GM06990 (cell line): ENCODE measurements at regions not wholly inside any gene's neighbourhood (a gene's known extent, or its start where the extent isn't known, plus 50 kb on each side); places are given as distances from the start of the nearest gene placed in this dataset.

Experiments
- DNase-seq: peaks from one replicate; pipeline ENCODE4 v3.0.0-alpha.2; 2011; ENCODE audit not compliant: insufficient read length; ENCODE audit errors: extremely low read depth
- H3K27me3 ChIP-seq: replicated peaks from 2 replicates; pipeline ENCODE4 v1.6.0; 2011; ENCODE audit warnings: low read length; ENCODE audit not compliant: control insufficient read depth, insufficient read depth
- H3K36me3 ChIP-seq: 2 replicates; pipeline ENCODE4 v1.5.1; 2011; ENCODE audit warnings: low read length; ENCODE audit not compliant: control insufficient read depth, insufficient read depth
- H3K4me3 ChIP-seq: replicated peaks from 2 replicates; pipeline ENCODE4 v1.5.1; 2011; ENCODE audit warnings: low read depth, mild to moderate bottlenecking, control low read depth, low read length
- CTCF ChIP-seq: IDR thresholded peaks from 2 replicates; pipeline ENCODE4 v1.5.1; 2011; ENCODE audit warnings: low read length, control low read depth, mild to moderate bottlenecking, inconsistent platforms; ENCODE audit not compliant: insufficient read depth, poor library complexity, severe bottlenecking

- Histone ChIP-seq H3K36me3 (no peaks in the 10 kb centered on the region), H3K4me3 (no peak overlapping the region), H3K27me3 (no peaks in the 10 kb centered on the region)
- no peak for TF ChIP-seq CTCF
- DNase-seq, result no peak
These were observed 310.5 kb downstream of the LRATD1 start for GRCh38 chr2:14942987-14943386.

- TF ChIP-seq CTCF, result peak; percentile 45
- Histone ChIP-seq H3K4me3 (no peak overlapping the region), H3K36me3 (no peaks in the 10 kb centered on the region), H3K27me3 (no peaks in the 10 kb centered on the region)
- DNase-seq, result no peak
These were observed 312.2 kb downstream of the LRATD1 start for GRCh38 chr2:14944562-14945346.

GRCh38 chr2:14951569-14952285 is 319.2 kb downstream of the LRATD1 start:
- Histone ChIP-seq H3K27me3 (no peaks in the 10 kb centered on the region), H3K36me3 (no peaks in the 10 kb centered on the region), H3K4me3 (no peak overlapping the region)
- TF ChIP-seq CTCF, result no peak
- DNase-seq, result no peak

GRCh38 chr2:14952400-14952963 is 320.0 kb downstream of the LRATD1 start:
- Histone ChIP-seq H3K36me3 (no peaks in the 10 kb centered on the region), H3K4me3 (no peak overlapping the region), H3K27me3 (no peaks in the 10 kb centered on the region)
- no peak for TF ChIP-seq CTCF
- no peak for DNase-seq

GRCh38 chr2:14960686-14961324 is 328.3 kb downstream of the LRATD1 start:
- Histone ChIP-seq H3K4me3 (no peak overlapping the region), H3K36me3 (no peaks in the 10 kb centered on the region), H3K27me3 (no peaks in the 10 kb centered on the region)
- TF ChIP-seq CTCF, result no peak
- DNase-seq, result no peak
